ENCODE measurements at regions not wholly inside any gene's neighbourhood (a gene's known extent, or its start where the extent isn't known, plus 50 kb on each side); places are given as distances from the start of the nearest gene placed in this dataset.

GRCh38 chr10:4770801-4771553 lies 55.0 kb upstream of the AKR1E2 start (continued):
- TF ChIP-seq CTCF (IDR thresholded peaks at IDR 0.05 in 2 of 3, conservative IDR thresholded peaks at IDR 0.05 in 1 of 3; ENCODE audit: insufficient read depth in 2 of 3, low read depth in 1 of 3, low read length in 3 of 3): peak in 2 of 3 experiments; percentile 31 to 57; a peak in 2 of 6 replicates

DNA sequence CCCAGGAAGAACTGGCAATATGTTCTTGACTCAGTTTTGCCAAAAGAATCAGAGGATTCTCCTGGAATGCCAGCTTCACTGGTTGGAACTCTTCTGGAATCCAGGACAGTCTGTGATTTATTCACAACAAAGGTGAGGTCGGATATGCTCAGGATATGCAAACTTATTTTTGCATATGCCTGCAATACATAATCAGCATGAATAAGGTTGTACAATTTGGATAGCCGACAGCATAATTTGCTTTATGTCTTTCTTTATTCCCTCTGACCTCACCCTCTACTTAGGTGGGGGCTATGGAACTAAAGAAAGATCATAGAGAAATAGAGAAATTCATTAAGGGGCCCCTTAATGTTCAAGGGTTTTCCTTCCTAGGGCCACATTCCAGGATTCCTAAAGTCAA lies 57.6 kb upstream of the AKR1E2 start:
- H3K36me3 ChIP-seq (ENCODE audit: control insufficient read depth, insufficient read depth, low read length): no peaks in the 10 kb centered on the region
- no peaks in the 10 kb centered on the region for H3K4me1 ChIP-seq (replicated peaks in 1 of 2; ENCODE audit: control insufficient read depth in 2 of 2, insufficient read depth in 2 of 2, low read length in 2 of 2)
- no peak overlapping the region for H2AFZ ChIP-seq (ENCODE audit: low read depth, low read length)
- no peak overlapping the region for H3K27ac ChIP-seq (ENCODE audit: extremely low read depth, low read depth, low read length)
- no TSS peak for BruUV-seq (replicated peaks)
- in situ Hi-C loops (cut with MboI) (loop anchor here (25.0 kb wide), 1 partner anchor 1556 kb away; no protein-coding TSS in a partner anchor), intact Hi-C loops (cut with micrococcal nuclease) (loop anchor here (5.0 kb wide), 2 partner anchors 111 to 1571 kb away; no protein-coding TSS in a partner anchor)
- H3K4me2 ChIP-seq (ENCODE audit: insufficient read depth, low read length): no peak overlapping the region
- no peak for FAIRE-seq
- no peaks in the 10 kb centered on the region for H3K9me3 ChIP-seq (replicated peaks; ENCODE audit: control insufficient read depth, insufficient read depth, low read depth, low read length)
- H3K27me3 ChIP-seq (ENCODE audit: control insufficient read depth in 2 of 2, insufficient read depth in 2 of 2, low read length in 2 of 2): peaks cover 0 to 4% of the 10 kb centered on the region in 2 experiments; a peak in 1 of 5 replicates
- no peak overlapping the region for H3K9ac ChIP-seq (ENCODE audit: insufficient read depth in 1 of 2, low read depth in 2 of 2, low read length in 2 of 2)
- H3K79me2 ChIP-seq (ENCODE audit: control insufficient read depth, insufficient read depth, low read length): no peaks in the 10 kb centered on the region
- ChIA-PET CTCF (ENCODE audit: low intra/inter-chr PET ratio) (no interaction called here), POLR2A (no interaction called here)
- H3K9me1 ChIP-seq (ENCODE audit: control insufficient read depth, insufficient read depth, low read length): no peaks in the 10 kb centered on the region
- DNase-seq (ENCODE audit: extremely low read depth in 1 of 4, low spot score in 3 of 4): no peak
- no peak for ATAC-seq
- H3K4me3 ChIP-seq: no peak overlapping the region
- no peaks in the 10 kb centered on the region for H4K20me1 ChIP-seq (replicated peaks; ENCODE audit: control insufficient read depth, insufficient read depth, low read length)
- WGBS (ENCODE audit: insufficient coverage, low coverage, missing lambda C conversion rate): 0% methylated on average over 2 of the region's 2 CpGs
- TF ChIP-seq GABPB1 (CRISPR knock-in tag; IDR thresholded peaks at IDR 0.05) (no peak), SRSF1 (IDR thresholded peaks at IDR 0.05; ENCODE audit: low read depth, low read length) (no peak), ZKSCAN8 (CRISPR knock-in tag; IDR thresholded peaks at IDR 0.05) (no peak), SLC30A9 (CRISPR knock-in tag; IDR thresholded peaks at IDR 0.05) (no peak), RBM25 (IDR thresholded peaks at IDR 0.05; ENCODE audit: low read depth, low read length, severe bottlenecking) (no peak), CREB5 (CRISPR knock-in tag; IDR thresholded peaks at IDR 0.05) (no peak), ZNF143 (CRISPR knock-in tag; IDR thresholded peaks at IDR 0.05) (no peak)
- TF ChIP-seq, protein P1, sequence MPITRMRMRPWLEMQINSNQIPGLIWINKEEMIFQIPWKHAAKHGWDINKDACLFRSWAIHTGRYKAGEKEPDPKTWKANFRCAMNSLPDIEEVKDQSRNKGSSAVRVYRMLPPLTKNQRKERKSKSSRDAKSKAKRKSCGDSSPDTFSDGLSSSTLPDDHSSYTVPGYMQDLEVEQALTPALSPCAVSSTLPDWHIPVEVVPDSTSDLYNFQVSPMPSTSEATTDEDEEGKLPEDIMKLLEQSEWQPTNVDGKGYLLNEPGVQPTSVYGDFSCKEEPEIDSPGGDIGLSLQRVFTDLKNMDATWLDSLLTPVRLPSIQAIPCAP (CRISPR knock-in tag; IDR thresholded peaks at IDR 0.05; ENCODE audit: borderline replicate concordance): no peak
- TF ChIP-seq, protein P2, sequence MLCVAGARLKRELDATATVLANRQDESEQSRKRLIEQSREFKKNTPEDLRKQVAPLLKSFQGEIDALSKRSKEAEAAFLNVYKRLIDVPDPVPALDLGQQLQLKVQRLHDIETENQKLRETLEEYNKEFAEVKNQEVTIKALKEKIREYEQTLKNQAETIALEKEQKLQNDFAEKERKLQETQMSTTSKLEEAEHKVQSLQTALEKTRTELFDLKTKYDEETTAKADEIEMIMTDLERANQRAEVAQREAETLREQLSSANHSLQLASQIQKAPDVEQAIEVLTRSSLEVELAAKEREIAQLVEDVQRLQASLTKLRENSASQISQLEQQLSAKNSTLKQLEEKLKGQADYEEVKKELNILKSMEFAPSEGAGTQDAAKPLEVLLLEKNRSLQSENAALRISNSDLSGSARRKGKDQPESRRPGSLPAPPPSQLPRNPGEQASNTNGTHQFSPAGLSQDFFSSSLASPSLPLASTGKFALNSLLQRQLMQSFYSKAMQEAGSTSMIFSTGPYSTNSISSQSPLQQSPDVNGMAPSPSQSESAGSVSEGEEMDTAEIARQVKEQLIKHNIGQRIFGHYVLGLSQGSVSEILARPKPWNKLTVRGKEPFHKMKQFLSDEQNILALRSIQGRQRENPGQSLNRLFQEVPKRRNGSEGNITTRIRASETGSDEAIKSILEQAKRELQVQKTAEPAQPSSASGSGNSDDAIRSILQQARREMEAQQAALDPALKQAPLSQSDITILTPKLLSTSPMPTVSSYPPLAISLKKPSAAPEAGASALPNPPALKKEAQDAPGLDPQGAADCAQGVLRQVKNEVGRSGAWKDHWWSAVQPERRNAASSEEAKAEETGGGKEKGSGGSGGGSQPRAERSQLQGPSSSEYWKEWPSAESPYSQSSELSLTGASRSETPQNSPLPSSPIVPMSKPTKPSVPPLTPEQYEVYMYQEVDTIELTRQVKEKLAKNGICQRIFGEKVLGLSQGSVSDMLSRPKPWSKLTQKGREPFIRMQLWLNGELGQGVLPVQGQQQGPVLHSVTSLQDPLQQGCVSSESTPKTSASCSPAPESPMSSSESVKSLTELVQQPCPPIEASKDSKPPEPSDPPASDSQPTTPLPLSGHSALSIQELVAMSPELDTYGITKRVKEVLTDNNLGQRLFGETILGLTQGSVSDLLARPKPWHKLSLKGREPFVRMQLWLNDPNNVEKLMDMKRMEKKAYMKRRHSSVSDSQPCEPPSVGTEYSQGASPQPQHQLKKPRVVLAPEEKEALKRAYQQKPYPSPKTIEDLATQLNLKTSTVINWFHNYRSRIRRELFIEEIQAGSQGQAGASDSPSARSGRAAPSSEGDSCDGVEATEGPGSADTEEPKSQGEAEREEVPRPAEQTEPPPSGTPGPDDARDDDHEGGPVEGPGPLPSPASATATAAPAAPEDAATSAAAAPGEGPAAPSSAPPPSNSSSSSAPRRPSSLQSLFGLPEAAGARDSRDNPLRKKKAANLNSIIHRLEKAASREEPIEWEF (CRISPR knock-in tag; IDR thresholded peaks at IDR 0.05): no peak

Data from K562 (cell line).